ENCODE measurements at regions not wholly inside any gene's neighbourhood (a gene's known extent, or its start where the extent isn't known, plus 50 kb on each side); places are given as distances from the start of the nearest gene placed in this dataset.

DNA sequence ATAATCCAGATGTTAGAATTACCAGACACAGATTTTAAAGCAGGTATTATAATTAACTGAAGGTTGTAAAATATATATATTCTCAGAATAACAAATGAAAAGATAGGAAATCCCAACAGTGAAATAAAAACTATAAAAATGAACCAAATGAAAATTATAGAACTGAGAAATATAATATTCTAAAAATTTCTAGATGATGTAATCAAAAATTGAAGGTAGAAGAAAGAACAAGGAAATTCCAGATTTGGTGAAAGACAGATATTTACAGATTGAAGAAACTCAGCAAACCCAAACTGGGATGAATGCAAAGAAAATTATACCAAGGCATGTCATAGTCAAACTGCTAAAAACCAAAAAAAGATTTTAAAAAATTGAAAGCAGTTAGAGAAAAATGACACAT, 729.4 kb downstream of the MATN1 start:
- TF ChIP-seq TCF7L2 (IDR thresholded peaks at IDR 0.05; ENCODE audit: low read depth, low read length), result no peak
- no peak for TF ChIP-seq ZNF674 (CRISPR knock-in tag; IDR thresholded peaks at IDR 0.05; ENCODE audit: low read depth)
- TF ChIP-seq, protein P1, sequence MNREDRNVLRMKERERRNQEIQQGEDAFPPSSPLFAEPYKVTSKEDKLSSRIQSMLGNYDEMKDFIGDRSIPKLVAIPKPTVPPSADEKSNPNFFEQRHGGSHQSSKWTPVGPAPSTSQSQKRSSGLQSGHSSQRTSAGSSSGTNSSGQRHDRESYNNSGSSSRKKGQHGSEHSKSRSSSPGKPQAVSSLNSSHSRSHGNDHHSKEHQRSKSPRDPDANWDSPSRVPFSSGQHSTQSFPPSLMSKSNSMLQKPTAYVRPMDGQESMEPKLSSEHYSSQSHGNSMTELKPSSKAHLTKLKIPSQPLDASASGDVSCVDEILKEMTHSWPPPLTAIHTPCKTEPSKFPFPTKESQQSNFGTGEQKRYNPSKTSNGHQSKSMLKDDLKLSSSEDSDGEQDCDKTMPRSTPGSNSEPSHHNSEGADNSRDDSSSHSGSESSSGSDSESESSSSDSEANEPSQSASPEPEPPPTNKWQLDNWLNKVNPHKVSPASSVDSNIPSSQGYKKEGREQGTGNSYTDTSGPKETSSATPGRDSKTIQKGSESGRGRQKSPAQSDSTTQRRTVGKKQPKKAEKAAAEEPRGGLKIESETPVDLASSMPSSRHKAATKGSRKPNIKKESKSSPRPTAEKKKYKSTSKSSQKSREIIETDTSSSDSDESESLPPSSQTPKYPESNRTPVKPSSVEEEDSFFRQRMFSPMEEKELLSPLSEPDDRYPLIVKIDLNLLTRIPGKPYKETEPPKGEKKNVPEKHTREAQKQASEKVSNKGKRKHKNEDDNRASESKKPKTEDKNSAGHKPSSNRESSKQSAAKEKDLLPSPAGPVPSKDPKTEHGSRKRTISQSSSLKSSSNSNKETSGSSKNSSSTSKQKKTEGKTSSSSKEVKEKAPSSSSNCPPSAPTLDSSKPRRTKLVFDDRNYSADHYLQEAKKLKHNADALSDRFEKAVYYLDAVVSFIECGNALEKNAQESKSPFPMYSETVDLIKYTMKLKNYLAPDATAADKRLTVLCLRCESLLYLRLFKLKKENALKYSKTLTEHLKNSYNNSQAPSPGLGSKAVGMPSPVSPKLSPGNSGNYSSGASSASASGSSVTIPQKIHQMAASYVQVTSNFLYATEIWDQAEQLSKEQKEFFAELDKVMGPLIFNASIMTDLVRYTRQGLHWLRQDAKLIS (CRISPR knock-in tag; IDR thresholded peaks at IDR 0.05), result no peak
- TF ChIP-seq CTCF (CRISPR knock-in tag; IDR thresholded peaks at IDR 0.05), result no peak
- no peak for TF ChIP-seq ZNF768 (CRISPR knock-in tag; IDR thresholded peaks at IDR 0.05)
- TF ChIP-seq KAT2B (IDR thresholded peaks at IDR 0.05; ENCODE audit: borderline replicate concordance, low read depth, low read length), result no peak
- no peak for TF ChIP-seq ZFP36 (IDR thresholded peaks at IDR 0.05; ENCODE audit: borderline replicate concordance, low read depth, low read length, partially characterized antibody)
- TF ChIP-seq CREM (IDR thresholded peaks at IDR 0.05), result no peak
- no peak for TF ChIP-seq CREM (CRISPR knock-in tag; IDR thresholded peaks at IDR 0.05)
- TF ChIP-seq, protein P2, sequence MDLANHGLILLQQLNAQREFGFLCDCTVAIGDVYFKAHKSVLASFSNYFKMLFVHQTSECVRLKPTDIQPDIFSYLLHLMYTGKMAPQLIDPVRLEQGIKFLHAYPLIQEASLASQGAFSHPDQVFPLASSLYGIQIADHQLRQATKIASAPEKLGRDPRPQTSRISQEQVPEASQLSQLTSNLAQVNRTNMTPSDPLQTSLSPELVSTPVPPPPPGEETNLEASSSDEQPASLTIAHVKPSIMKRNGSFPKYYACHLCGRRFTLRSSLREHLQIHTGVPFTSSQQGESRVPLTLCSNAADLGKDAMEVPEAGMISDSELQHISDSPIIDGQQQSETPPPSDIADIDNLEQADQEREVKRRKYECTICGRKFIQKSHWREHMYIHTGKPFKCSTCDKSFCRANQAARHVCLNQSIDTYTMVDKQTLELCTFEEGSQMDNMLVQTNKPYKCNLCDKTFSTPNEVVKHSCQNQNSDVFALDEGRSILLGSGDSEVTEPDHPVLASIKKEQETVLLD (CRISPR knock-in tag; IDR thresholded peaks at IDR 0.05; ENCODE audit: low read depth), result no peak
- TF ChIP-seq HOMEZ (CRISPR knock-in tag; IDR thresholded peaks at IDR 0.05; ENCODE audit: low read depth), result no peak
- no peak for TF ChIP-seq SMAD3 (CRISPR knock-in tag; IDR thresholded peaks at IDR 0.05)
- TF ChIP-seq, protein P3, sequence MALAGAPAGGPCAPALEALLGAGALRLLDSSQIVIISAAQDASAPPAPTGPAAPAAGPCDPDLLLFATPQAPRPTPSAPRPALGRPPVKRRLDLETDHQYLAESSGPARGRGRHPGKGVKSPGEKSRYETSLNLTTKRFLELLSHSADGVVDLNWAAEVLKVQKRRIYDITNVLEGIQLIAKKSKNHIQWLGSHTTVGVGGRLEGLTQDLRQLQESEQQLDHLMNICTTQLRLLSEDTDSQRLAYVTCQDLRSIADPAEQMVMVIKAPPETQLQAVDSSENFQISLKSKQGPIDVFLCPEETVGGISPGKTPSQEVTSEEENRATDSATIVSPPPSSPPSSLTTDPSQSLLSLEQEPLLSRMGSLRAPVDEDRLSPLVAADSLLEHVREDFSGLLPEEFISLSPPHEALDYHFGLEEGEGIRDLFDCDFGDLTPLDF (CRISPR knock-in tag; IDR thresholded peaks at IDR 0.05), result no peak
- TF ChIP-seq ZNF672 (CRISPR knock-in tag; IDR thresholded peaks at IDR 0.05), result no peak
- TF ChIP-seq NPAS2 (CRISPR knock-in tag; IDR thresholded peaks at IDR 0.05; ENCODE audit: borderline replicate concordance), result no peak
